GM12878 (cell line): ENCODE measurements at regions not wholly inside any gene's neighbourhood (a gene's known extent, or its start where the extent isn't known, plus 50 kb on each side); places are given as distances from the start of the nearest gene placed in this dataset.

ENCODE experiments used
- ATAC-seq: fragments of 200-7000 bp; cut with Tn5 transposase; 3 replicates; pipeline ENCODE4 v1.9.1; 2020; ENCODE audit warnings: mild to moderate bottlenecking, moderate library complexity
- BruUV-seq: library from RNA; stranded (reverse); fragments of 400-500 nt; replicated peaks from 2 replicates; lab custom pipeline; 2021; lab: Mats Ljungman, UMichigan
- CTCF ChIA-PET: fragments of 300-600 bp; sonication (Branson Sonifier 250); formaldehyde crosslinking; extraction: SDS; loops from one replicate; lab custom pipeline; 2021; ENCODE audit warnings: inconsistent platforms; lab: Yijun Ruan, JAX
- POLR2A ChIA-PET: fragments of 350-600 bp; formaldehyde crosslinking; extraction: SDS; loops from one replicate; lab custom pipeline; 2021; ENCODE audit warnings: inconsistent platforms; lab: Charles Lee
- RAD21 ChIA-PET: fragments of 300-600 bp; sonication (Branson Sonifier 250); formaldehyde crosslinking; loops from one replicate; lab custom pipeline; 2023; ENCODE audit warnings: antibody characterized with exemption; ENCODE audit not compliant: unreplicated experiment; lab: Charles Lee
- SMC1A ChIA-PET: fragments of 300-600 bp; sonication (Branson Sonifier 250); formaldehyde crosslinking; loops from one replicate; lab custom pipeline; 2023; ENCODE audit not compliant: unreplicated experiment, uncharacterized antibody; lab: Charles Lee
- DNase-seq: peaks from one replicate; pipeline ENCODE4 v3.0.0-alpha.2; 2011; ENCODE audit warnings: low read depth, low spot score
- FAIRE-seq: peaks from 3 replicates; lab custom pipeline; 2011; peaks lifted over from hg19 to GRCh38; lab: Jason Lieb, UNC
- H2AFZ ChIP-seq: 2 replicates; pipeline ENCODE4 v1.6.0; 2011; ENCODE audit warnings: low read depth, low read length, control low read depth; ENCODE audit not compliant: control insufficient read depth
- H3K27ac ChIP-seq: 2 replicates; pipeline ENCODE4 v1.5.1; 2011; ENCODE audit warnings: control low read depth; ENCODE audit not compliant: control insufficient read depth, insufficient read depth
- H3K27me3 ChIP-seq, 2 experiments: replicated peaks in 1 of 2; 2 replicates each; pipeline versions ENCODE4 v1.6.0 to v1.6.1; 2011; ENCODE audit warnings: low read length in 1 of 2; ENCODE audit not compliant: control insufficient read depth in 2 of 2, insufficient read depth in 2 of 2
- H3K36me3 ChIP-seq, 2 experiments: 2 replicates each; pipeline ENCODE4 v1.5.1; 2011; ENCODE audit warnings: low read length in 1 of 2; ENCODE audit not compliant: control insufficient read depth in 2 of 2, insufficient read depth in 2 of 2
- H3K4me1 ChIP-seq: 2 replicates; pipeline ENCODE4 v1.6.1; 2011; ENCODE audit warnings: mild to moderate bottlenecking, low read length, moderate library complexity, mixed read lengths; ENCODE audit not compliant: control insufficient read depth, insufficient read depth
- H3K4me2 ChIP-seq: 2 replicates; pipeline ENCODE4 v1.6.0; 2011; ENCODE audit warnings: control low read depth; ENCODE audit not compliant: control insufficient read depth, insufficient read depth
- H3K4me3 ChIP-seq: fragments of 200-600 bp; sonication (generic); 2 replicates; pipeline ENCODE4 v1.5.1; 2016
- H3K79me2 ChIP-seq: 2 replicates; pipeline ENCODE4 v1.6.0; 2011; ENCODE audit warnings: low read length; ENCODE audit not compliant: control insufficient read depth, insufficient read depth
- H3K9ac ChIP-seq: 2 replicates; pipeline ENCODE4 v1.8.0; 2011; ENCODE audit warnings: low read length, control low read depth, mixed read lengths; ENCODE audit not compliant: control insufficient read depth, insufficient read depth
- H3K9me3 ChIP-seq: replicated peaks from 3 replicates; pipeline ENCODE4 v1.5.1; 2011; ENCODE audit warnings: mild to moderate bottlenecking, low read length; ENCODE audit not compliant: control insufficient read depth, insufficient read depth
- H4K20me1 ChIP-seq: 2 replicates; pipeline ENCODE4 v1.6.0; 2011; ENCODE audit not compliant: control insufficient read depth, insufficient read depth
- ATF2 ChIP-seq: IDR thresholded peaks from 2 replicates; pipeline ENCODE4 v1.6.1; 2012; ENCODE audit warnings: low read length, inconsistent platforms
- RAD51 ChIP-seq: fragments of 450-650 bp; IDR thresholded peaks from 2 replicates; pipeline ENCODE4 v1.6.1; 2016; ENCODE audit warnings: moderate library complexity, mild to moderate bottlenecking, inconsistent platforms
- RELB ChIP-seq: fragments of 450-650 bp; IDR thresholded peaks from 2 replicates; pipeline ENCODE4 v1.6.1; 2017; ENCODE audit warnings: low read depth, mild to moderate bottlenecking, moderate library complexity
- WGBS: methylation state at CpG from one replicate; pipeline ENCODE4 v1.1.6; 2016; ENCODE audit warnings: low lambda C conversion rate; ENCODE audit not compliant: insufficient replicate concordance, insufficient coverage; ENCODE audit errors: missing lambda C conversion rate; 5-methylcytosine and 5-hydroxymethylcytosine counted together
- in situ Hi-C: fragments of 300-500 bp; cut with MboI; formaldehyde crosslinking; loops from 9 replicates; pipeline ENCODE4 v1.14.3; 2018; ENCODE audit warnings: mixed read lengths
- intact Hi-C: fragments of 100-400 bp; cut with micrococcal nuclease; formaldehyde crosslinking; loops from one replicate; pipeline ENCODE4 v1.14.2; 2022; ENCODE audit not compliant: unreplicated experiment
- TF ChIP-seq, protein P1 (sequence below): IDR thresholded peaks from 2 replicates; pipeline ENCODE4 v1.6.1; 2011; ENCODE audit warnings: low read depth, low read length, improper control_type of control experiment, borderline replicate concordance

GRCh38 chr22:48143856-48144255 is 1381.4 kb downstream of the TBC1D22A start:
- Histone ChIP-seq H4K20me1 (no peaks in the 10 kb centered on the region), H3K27ac (no peak overlapping the region), H3K4me3 (no peak overlapping the region)
- BruUV-seq = no TSS peak
- SMC1A ChIA-PET = no interaction called here
- DNase-seq = no peak
- CTCF ChIA-PET = no interaction called here
- TF ChIP-seq RAD51 (no peak), ATF2 (no peak), RELB (no peak)
- TF ChIP-seq, protein P1, sequence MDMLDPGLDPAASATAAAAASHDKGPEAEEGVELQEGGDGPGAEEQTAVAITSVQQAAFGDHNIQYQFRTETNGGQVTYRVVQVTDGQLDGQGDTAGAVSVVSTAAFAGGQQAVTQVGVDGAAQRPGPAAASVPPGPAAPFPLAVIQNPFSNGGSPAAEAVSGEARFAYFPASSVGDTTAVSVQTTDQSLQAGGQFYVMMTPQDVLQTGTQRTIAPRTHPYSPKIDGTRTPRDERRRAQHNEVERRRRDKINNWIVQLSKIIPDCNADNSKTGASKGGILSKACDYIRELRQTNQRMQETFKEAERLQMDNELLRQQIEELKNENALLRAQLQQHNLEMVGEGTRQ = no peak
- TF ChIP-seq, all 136 proteins: peak for 0
- ATAC-seq (no peak), FAIRE-seq (no peak)
- no peak overlapping the region for H2AFZ ChIP-seq
- H3K9me3 ChIP-seq = no peaks in the 10 kb centered on the region
- no peak overlapping the region for H3K9ac ChIP-seq
- H3K4me1 ChIP-seq = peaks cover 4% of the 10 kb centered on the region; the same call in 1 of the 2 replicates
- intact Hi-C loops = no loop called here
- ChIA-PET POLR2A (no interaction called here), RAD21 (no interaction called here)
- H3K79me2 ChIP-seq = no peaks in the 10 kb centered on the region
- H3K27me3 ChIP-seq = no peaks in the 10 kb centered on the region
- 49% methylated on average over 7 of the region's 7 CpGs for WGBS
- in situ Hi-C loops = no loop called here
- H3K4me2 ChIP-seq = no peak overlapping the region
- no peaks in the 10 kb centered on the region for H3K36me3 ChIP-seq
